ENCODE measurements at regions not wholly inside any gene's neighbourhood (a gene's known extent, or its start where the extent isn't known, plus 50 kb on each side); places are given as distances from the start of the nearest gene placed in this dataset.

DNA sequence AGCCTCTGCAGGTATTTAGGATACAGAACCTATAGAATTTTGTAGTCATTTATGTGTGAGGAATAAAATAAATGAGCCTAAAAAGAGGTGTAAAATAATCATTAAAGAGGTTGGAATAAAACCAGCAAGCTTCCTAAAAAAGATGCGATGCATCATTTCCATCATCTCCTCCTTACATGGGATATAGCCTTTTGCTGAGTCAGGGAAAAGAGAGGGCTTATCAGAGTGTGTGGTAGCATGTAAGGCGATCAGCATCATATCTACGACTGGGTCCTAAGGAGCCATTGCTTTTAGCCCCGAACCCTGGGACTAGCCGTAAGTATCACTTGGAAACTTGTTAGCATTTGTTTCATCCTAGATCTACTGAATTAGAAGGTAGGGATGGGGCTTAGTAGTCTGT lies 94.9 kb downstream of the DTWD1 start:
- no peaks in the 10 kb centered on the region for H3K36me3 ChIP-seq (ENCODE audit: control insufficient read depth, insufficient read depth, low read length)
- TF ChIP-seq, protein P1, sequence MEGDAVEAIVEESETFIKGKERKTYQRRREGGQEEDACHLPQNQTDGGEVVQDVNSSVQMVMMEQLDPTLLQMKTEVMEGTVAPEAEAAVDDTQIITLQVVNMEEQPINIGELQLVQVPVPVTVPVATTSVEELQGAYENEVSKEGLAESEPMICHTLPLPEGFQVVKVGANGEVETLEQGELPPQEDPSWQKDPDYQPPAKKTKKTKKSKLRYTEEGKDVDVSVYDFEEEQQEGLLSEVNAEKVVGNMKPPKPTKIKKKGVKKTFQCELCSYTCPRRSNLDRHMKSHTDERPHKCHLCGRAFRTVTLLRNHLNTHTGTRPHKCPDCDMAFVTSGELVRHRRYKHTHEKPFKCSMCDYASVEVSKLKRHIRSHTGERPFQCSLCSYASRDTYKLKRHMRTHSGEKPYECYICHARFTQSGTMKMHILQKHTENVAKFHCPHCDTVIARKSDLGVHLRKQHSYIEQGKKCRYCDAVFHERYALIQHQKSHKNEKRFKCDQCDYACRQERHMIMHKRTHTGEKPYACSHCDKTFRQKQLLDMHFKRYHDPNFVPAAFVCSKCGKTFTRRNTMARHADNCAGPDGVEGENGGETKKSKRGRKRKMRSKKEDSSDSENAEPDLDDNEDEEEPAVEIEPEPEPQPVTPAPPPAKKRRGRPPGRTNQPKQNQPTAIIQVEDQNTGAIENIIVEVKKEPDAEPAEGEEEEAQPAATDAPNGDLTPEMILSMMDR (IDR thresholded peaks at IDR 0.05; ENCODE audit: insufficient read depth, low read length, severe bottlenecking): no peak
- H3K4me3 ChIP-seq (ENCODE audit: low read depth, low read length): no peak overlapping the region
- H3K27me3 ChIP-seq (ENCODE audit: control insufficient read depth, insufficient read depth, low read length): no peaks in the 10 kb centered on the region
- DNase-seq (ENCODE audit: low read depth) (no peak), FAIRE-seq (no peak)

DNA sequence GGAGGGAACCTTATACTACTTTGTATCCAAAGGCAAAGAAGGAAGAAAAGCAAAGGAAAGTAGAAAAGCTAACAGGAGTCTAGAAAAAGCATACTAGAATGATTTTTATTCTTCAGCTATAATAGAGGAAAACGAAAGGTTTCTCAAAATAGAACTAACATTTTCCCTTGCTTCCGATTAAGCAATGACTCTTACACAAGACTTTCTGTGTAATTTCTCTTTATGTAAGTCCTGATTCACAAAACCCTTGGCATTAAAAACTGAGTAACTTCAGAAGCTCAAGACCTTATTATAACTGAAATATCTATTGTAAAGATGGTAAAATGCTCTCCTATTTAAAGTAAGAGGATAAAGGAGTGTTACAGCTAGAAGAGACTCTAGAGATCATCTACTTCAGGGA lies 97.4 kb downstream of the DTWD1 start:
- peak; percentile 4 for DNase-seq (ENCODE audit: low read depth)
- Histone ChIP-seq H3K27me3 (ENCODE audit: control insufficient read depth, insufficient read depth, low read length) (no peaks in the 10 kb centered on the region), H3K4me3 (ENCODE audit: low read depth, low read length) (no peak overlapping the region), H3K36me3 (ENCODE audit: control insufficient read depth, insufficient read depth, low read length) (no peaks in the 10 kb centered on the region)
- TF ChIP-seq, protein P1 (IDR thresholded peaks at IDR 0.05; ENCODE audit: insufficient read depth, low read length, severe bottlenecking): no peak
- no peak for FAIRE-seq

DNA sequence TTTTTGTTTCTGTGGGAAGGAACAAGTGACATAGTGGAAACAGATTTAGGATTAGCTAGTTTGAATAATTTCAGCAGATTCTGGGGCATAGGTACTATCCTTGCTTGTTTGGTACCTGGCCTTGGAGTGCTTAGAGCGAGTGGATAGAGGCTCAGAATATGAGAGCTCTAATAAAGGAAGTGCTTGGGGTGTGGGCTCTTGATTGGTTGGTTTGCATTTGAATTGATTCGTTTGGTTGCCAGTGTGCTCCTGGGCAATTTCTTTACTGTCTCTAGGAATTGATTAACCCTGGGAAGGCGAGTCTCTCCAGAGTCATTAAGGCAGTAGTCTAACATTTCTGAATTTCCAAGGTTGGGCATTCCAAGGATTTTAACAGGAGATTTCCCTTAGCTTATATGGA lies 98.0 kb downstream of the DTWD1 start:
- DNase-seq (ENCODE audit: low read depth): no peak
- TF ChIP-seq, protein P1 (IDR thresholded peaks at IDR 0.05; ENCODE audit: insufficient read depth, low read length, severe bottlenecking): no peak
- Histone ChIP-seq H3K27me3 (ENCODE audit: control insufficient read depth, insufficient read depth, low read length) (no peaks in the 10 kb centered on the region), H3K4me3 (ENCODE audit: low read depth, low read length) (no peak overlapping the region), H3K36me3 (ENCODE audit: control insufficient read depth, insufficient read depth, low read length) (no peaks in the 10 kb centered on the region)
- no peak for FAIRE-seq

DNA sequence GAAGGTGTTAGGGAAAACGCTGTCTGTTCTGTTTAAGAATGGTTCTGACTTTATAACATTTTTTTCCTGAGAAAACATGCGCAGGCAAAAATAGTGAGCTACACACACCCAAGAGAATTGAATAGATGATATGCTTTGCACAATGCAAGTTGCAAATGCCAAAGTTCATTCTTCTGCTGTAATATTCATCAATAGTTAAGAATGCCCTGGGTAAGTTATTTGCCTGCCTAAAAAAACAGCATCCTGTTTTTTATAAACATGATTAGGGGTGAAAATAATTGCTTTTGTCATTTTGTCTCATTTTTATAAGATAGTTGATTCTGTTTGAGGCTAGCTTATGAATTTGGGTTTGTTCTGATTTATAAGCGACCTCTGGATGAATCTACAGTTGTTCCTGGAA lies 99.4 kb downstream of the DTWD1 start:
- DNase-seq (ENCODE audit: low read depth): no peak
- no peaks in the 10 kb centered on the region for H3K27me3 ChIP-seq (ENCODE audit: control insufficient read depth, insufficient read depth, low read length)
- no peak overlapping the region for H3K4me3 ChIP-seq (ENCODE audit: low read depth, low read length)
- TF ChIP-seq, protein P1 (IDR thresholded peaks at IDR 0.05; ENCODE audit: insufficient read depth, low read length, severe bottlenecking): no peak
- H3K36me3 ChIP-seq (ENCODE audit: control insufficient read depth, insufficient read depth, low read length): no peaks in the 10 kb centered on the region
- FAIRE-seq: no peak

DNA sequence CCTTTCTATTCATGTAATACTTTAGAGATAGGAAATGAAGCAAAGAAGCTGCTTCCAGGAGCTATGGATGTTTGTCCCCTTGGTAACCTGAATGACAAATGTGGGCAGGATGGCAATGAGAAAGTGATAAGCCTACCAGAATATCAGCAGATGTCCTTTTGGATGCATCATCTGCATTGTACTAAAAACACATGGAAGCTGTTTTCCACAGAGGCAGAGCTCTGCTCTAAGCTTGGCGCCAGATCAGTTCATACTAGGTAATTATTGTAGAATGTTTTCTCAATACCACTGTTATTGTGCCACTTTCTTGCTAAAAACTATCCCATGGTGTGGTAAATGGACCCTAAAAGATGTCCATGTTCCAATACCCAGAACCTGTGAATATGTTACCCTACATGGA lies 100.2 kb downstream of the DTWD1 start:
- FAIRE-seq: no peak
- no peak for DNase-seq (ENCODE audit: low read depth)
- H3K36me3 ChIP-seq (ENCODE audit: control insufficient read depth, insufficient read depth, low read length): no peaks in the 10 kb centered on the region
- H3K4me3 ChIP-seq (ENCODE audit: low read depth, low read length): no peak overlapping the region
- TF ChIP-seq, protein P1 (IDR thresholded peaks at IDR 0.05; ENCODE audit: insufficient read depth, low read length, severe bottlenecking): no peak
- no peaks in the 10 kb centered on the region for H3K27me3 ChIP-seq (ENCODE audit: control insufficient read depth, insufficient read depth, low read length)

DNA sequence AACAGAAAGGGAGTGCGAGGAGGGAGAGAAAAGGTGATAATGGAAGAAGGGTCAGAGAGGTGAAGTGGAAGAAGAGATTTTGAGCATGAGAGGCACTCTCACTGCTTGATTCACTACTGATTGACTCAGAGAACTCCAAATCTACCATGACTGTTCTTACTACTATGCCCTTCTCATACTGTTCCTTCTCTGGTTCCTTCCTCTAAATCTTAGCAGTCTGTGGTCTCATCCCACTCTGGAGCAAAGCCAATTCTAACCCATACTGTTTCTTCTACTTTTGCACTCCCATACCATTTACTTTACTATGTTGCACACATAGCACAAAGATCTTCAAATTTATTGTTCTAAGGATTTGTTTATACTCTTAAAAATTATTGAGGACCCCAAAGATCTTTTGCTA lies 100.8 kb downstream of the DTWD1 start:
- TF ChIP-seq, protein P1 (IDR thresholded peaks at IDR 0.05; ENCODE audit: insufficient read depth, low read length, severe bottlenecking): no peak
- DNase-seq (ENCODE audit: low read depth): no peak
- Histone ChIP-seq H3K36me3 (ENCODE audit: control insufficient read depth, insufficient read depth, low read length) (no peaks in the 10 kb centered on the region), H3K27me3 (ENCODE audit: control insufficient read depth, insufficient read depth, low read length) (no peaks in the 10 kb centered on the region), H3K4me3 (ENCODE audit: low read depth, low read length) (no peak overlapping the region)
- no peak for FAIRE-seq
